Activated naive CD8-positive, alpha-beta T cell treated with anti-CD3 and anti-CD28 coated beads for 36 hours (primary cell): ENCODE measurements at regions not wholly inside any gene's neighbourhood (a gene's known extent, or its start where the extent isn't known, plus 50 kb on each side); places are given as distances from the start of the nearest gene placed in this dataset.

Experiments
- DNase-seq: peaks from one replicate; pipeline ENCODE4 v3.0.0; 2021
- H3K27ac Mint-ChIP-seq: one replicate; pipeline ENCODE4 v1.8.0; 2022; ENCODE audit warnings: mild to moderate bottlenecking, moderate library complexity, mixed read lengths
- H3K27me3 Mint-ChIP-seq: one replicate; pipeline ENCODE4 v1.8.0; 2022; ENCODE audit warnings: mild to moderate bottlenecking, mixed read lengths
- H3K36me3 Mint-ChIP-seq: one replicate; pipeline ENCODE4 v1.8.0; 2021; ENCODE audit warnings: mild to moderate bottlenecking, mixed read lengths
- H3K4me1 Mint-ChIP-seq: one replicate; pipeline ENCODE4 v1.8.0; 2021; ENCODE audit warnings: mixed read lengths
- H3K4me3 Mint-ChIP-seq: one replicate; pipeline ENCODE4 v1.8.0; 2022; ENCODE audit warnings: mild to moderate bottlenecking, moderate library complexity, mixed read lengths
- H3K9me3 Mint-ChIP-seq: one replicate; pipeline ENCODE4 v1.8.0; 2022; ENCODE audit warnings: mixed read lengths

- H3K9me3 Mint-ChIP-seq = no peaks in the 10 kb centered on the region
- no peak for DNase-seq
- no peaks in the 10 kb centered on the region for H3K4me1 Mint-ChIP-seq
- no peak overlapping the region for H3K4me3 Mint-ChIP-seq
- no peaks in the 10 kb centered on the region for H3K27me3 Mint-ChIP-seq
- no peak overlapping the region for H3K27ac Mint-ChIP-seq
- H3K36me3 Mint-ChIP-seq = no peaks in the 10 kb centered on the region
These were observed 409.7 kb upstream of the PIK3C3 start for GRCh38 chr18:41545091-41545888.

GRCh38 chr18:41543815-41544214 is 411.2 kb upstream of the PIK3C3 start:
- H3K4me1 Mint-ChIP-seq = no peaks in the 10 kb centered on the region
- no peaks in the 10 kb centered on the region for H3K9me3 Mint-ChIP-seq
- no peak for DNase-seq
- H3K36me3 Mint-ChIP-seq = no peaks in the 10 kb centered on the region
- H3K27me3 Mint-ChIP-seq = no peaks in the 10 kb centered on the region
- no peak overlapping the region for H3K4me3 Mint-ChIP-seq
- no peak overlapping the region for H3K27ac Mint-ChIP-seq

GRCh38 chr18:41540237-41540871 is 414.7 kb upstream of the PIK3C3 start:
- Mint-ChIP-seq H3K27me3 (no peaks in the 10 kb centered on the region), H3K36me3 (no peaks in the 10 kb centered on the region), H3K4me1 (no peaks in the 10 kb centered on the region), H3K9me3 (peaks cover 4% of the 10 kb centered on the region), H3K4me3 (no peak overlapping the region), H3K27ac (no peak overlapping the region)
- no peak for DNase-seq

GRCh38 chr18:41538751-41539150 is 416.3 kb upstream of the PIK3C3 start:
- Mint-ChIP-seq H3K4me1 (no peaks in the 10 kb centered on the region), H3K27ac (no peak overlapping the region), H3K36me3 (no peaks in the 10 kb centered on the region), H3K4me3 (no peak overlapping the region), H3K27me3 (no peaks in the 10 kb centered on the region), H3K9me3 (peaks cover 4% of the 10 kb centered on the region)
- no peak for DNase-seq

GRCh38 chr18:41537666-41538065 is 417.4 kb upstream of the PIK3C3 start:
- no peak for DNase-seq
- no peaks in the 10 kb centered on the region for H3K36me3 Mint-ChIP-seq
- peaks cover 4% of the 10 kb centered on the region for H3K9me3 Mint-ChIP-seq
- no peaks in the 10 kb centered on the region for H3K27me3 Mint-ChIP-seq
- no peak overlapping the region for H3K4me3 Mint-ChIP-seq
- no peaks in the 10 kb centered on the region for H3K4me1 Mint-ChIP-seq
- no peak overlapping the region for H3K27ac Mint-ChIP-seq

GRCh38 chr18:41532344-41533086 is 422.5 kb upstream of the PIK3C3 start:
- no peaks in the 10 kb centered on the region for H3K4me1 Mint-ChIP-seq

GRCh38 chr18:41530970-41531369 is 424.1 kb upstream of the PIK3C3 start:
- H3K4me1 Mint-ChIP-seq = no peaks in the 10 kb centered on the region
- H3K4me3 Mint-ChIP-seq = no peak overlapping the region
- H3K27me3 Mint-ChIP-seq = no peaks in the 10 kb centered on the region
- no peaks in the 10 kb centered on the region for H3K36me3 Mint-ChIP-seq
- H3K27ac Mint-ChIP-seq = no peak overlapping the region
- no peak for DNase-seq
- peaks cover 4% of the 10 kb centered on the region for H3K9me3 Mint-ChIP-seq

More at GRCh38 chr18:41532344-41533086, 422.5 kb upstream of the PIK3C3 start:
- Mint-ChIP-seq H3K27ac (no peak overlapping the region), H3K9me3 (peaks cover 6% of the 10 kb centered on the region), H3K4me3 (no peak overlapping the region), H3K27me3 (no peaks in the 10 kb centered on the region), H3K36me3 (no peaks in the 10 kb centered on the region)
- DNase-seq = no peak

GRCh38 chr18:41529093-41529492 is 425.9 kb upstream of the PIK3C3 start:
- no peaks in the 10 kb centered on the region for H3K36me3 Mint-ChIP-seq
- H3K27ac Mint-ChIP-seq = no peak overlapping the region
- no peaks in the 10 kb centered on the region for H3K27me3 Mint-ChIP-seq
- no peak for DNase-seq
- H3K4me3 Mint-ChIP-seq = no peak overlapping the region
- H3K9me3 Mint-ChIP-seq = peaks cover 4% of the 10 kb centered on the region
- no peaks in the 10 kb centered on the region for H3K4me1 Mint-ChIP-seq

- H3K27ac Mint-ChIP-seq = no peak overlapping the region
- no peaks in the 10 kb centered on the region for H3K27me3 Mint-ChIP-seq
- peaks cover 4% of the 10 kb centered on the region for H3K9me3 Mint-ChIP-seq
- DNase-seq = no peak
- no peaks in the 10 kb centered on the region for H3K4me1 Mint-ChIP-seq
- H3K4me3 Mint-ChIP-seq = no peak overlapping the region
- no peaks in the 10 kb centered on the region for H3K36me3 Mint-ChIP-seq
These were observed 429.0 kb upstream of the PIK3C3 start for GRCh38 chr18:41526054-41526453.

DNA sequence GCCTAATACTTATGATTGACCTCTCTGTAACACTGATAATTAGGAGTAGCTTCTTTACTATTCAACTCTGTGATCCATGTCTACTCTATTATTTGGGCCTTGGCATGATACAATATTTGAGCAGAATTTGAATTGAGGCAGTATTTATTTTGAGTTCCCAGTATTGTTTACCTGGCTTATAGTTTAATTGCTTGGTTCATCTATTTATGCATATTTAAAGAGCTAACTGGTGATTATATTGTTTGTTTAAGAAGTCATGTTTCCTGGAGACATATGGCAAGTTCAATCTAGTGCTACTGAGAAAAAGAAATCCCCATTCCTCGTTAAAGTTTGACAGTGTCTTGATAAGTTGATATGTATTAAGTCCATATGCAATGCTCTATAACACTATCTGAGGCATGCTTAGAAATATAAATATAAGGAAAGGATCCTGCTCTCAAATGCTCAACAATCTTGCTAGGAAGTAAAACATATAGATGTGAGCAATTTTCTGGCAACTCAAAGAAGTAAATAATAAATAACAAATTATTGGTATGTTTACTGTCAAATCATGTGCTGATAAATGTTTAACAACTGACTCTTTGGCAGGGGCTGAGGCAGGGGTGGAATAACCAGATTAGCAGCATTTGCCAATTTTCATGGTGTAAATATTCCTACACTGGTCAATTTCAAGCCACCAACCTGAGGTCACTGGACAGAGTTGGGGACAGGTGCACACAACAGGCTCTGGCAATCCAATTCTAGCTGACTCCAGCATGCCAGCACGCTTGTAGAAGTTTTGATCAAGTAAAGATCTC is 430.2 kb upstream of the PIK3C3 start:
- DNase-seq = no peak
- no peaks in the 10 kb centered on the region for H3K36me3 Mint-ChIP-seq
- H3K27me3 Mint-ChIP-seq = no peaks in the 10 kb centered on the region
- H3K4me3 Mint-ChIP-seq = no peak overlapping the region
- H3K4me1 Mint-ChIP-seq = no peaks in the 10 kb centered on the region
- H3K9me3 Mint-ChIP-seq = peaks cover 3% of the 10 kb centered on the region
- H3K27ac Mint-ChIP-seq = no peak overlapping the region

- Mint-ChIP-seq H3K9me3 (no peaks in the 10 kb centered on the region), H3K27ac (no peak overlapping the region), H3K4me3 (no peak overlapping the region), H3K27me3 (no peaks in the 10 kb centered on the region), H3K36me3 (no peaks in the 10 kb centered on the region), H3K4me1 (no peaks in the 10 kb centered on the region)
- DNase-seq = no peak
These were observed 437.9 kb upstream of the PIK3C3 start for GRCh38 chr18:41517142-41517541.

DNA sequence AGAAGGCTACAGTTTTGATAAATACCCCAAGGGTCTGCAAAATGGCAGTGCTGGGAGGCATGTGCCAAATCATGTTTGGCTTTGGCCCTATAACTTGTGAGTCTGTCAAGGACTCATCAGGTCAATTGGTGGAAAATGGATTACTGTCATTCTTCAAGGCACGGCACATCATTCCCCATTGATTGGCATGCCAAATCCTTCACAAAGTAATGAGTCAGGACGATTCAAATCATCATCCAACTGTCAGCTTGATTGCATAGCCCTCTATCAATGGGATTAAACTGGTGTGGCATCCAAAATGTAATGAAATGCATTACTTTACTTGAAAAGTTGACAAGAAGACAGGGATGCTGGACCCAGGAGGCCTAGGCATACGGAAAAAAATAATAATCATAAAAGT is 441.6 kb upstream of the PIK3C3 start:
- Mint-ChIP-seq H3K27me3 (no peaks in the 10 kb centered on the region), H3K4me1 (no peaks in the 10 kb centered on the region), H3K27ac (no peak overlapping the region), H3K9me3 (no peaks in the 10 kb centered on the region), H3K4me3 (no peak overlapping the region), H3K36me3 (no peaks in the 10 kb centered on the region)
- no peak for DNase-seq

DNA sequence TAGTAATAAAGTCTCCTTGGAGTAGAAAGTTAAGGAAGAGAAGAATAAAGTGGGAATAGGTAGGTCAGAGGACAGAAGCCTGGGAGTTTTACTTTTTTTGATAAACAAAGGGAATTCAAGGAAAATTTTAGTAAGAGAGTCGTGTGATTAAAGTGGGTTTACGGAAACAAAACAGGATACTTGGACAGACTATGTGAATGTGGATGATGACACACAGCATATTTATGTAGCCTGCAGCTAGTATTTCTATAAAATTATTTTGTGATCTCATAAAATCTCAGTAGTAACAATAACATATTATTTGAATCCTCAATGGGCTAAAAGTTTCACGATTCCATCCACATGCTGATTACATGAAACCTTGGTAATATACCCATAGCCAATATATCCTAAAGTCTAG is 450.7 kb upstream of the PIK3C3 start:
- H3K4me3 Mint-ChIP-seq = no peak overlapping the region
- no peak for DNase-seq
- H3K4me1 Mint-ChIP-seq = no peaks in the 10 kb centered on the region
- no peaks in the 10 kb centered on the region for H3K36me3 Mint-ChIP-seq
- no peak overlapping the region for H3K27ac Mint-ChIP-seq
- H3K27me3 Mint-ChIP-seq = peaks cover 3% of the 10 kb centered on the region
- no peaks in the 10 kb centered on the region for H3K9me3 Mint-ChIP-seq

DNA sequence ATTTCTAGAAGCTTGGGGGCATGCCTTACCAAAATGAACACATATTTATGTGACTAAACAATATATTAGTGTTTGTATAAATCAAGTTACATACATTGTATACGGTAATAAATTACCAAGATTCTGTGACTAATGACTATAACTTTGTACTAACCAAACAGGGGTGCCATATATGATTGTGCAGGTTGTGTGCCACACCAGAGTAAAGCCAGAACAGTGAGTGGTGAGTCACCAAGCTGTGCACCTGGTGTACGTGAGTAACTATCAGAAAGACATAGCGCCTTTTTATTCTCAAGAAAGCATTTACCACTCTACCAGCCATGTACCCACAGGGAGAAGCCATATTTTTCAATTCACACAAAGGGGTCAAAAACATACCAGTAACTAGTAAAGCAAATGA is 453.2 kb upstream of the PIK3C3 start:
- H3K4me3 Mint-ChIP-seq = no peak overlapping the region
- H3K9me3 Mint-ChIP-seq = no peaks in the 10 kb centered on the region
- H3K36me3 Mint-ChIP-seq = no peaks in the 10 kb centered on the region
- DNase-seq = no peak
- H3K27ac Mint-ChIP-seq = no peak overlapping the region
- peaks cover 3% of the 10 kb centered on the region for H3K27me3 Mint-ChIP-seq
- no peaks in the 10 kb centered on the region for H3K4me1 Mint-ChIP-seq

DNA sequence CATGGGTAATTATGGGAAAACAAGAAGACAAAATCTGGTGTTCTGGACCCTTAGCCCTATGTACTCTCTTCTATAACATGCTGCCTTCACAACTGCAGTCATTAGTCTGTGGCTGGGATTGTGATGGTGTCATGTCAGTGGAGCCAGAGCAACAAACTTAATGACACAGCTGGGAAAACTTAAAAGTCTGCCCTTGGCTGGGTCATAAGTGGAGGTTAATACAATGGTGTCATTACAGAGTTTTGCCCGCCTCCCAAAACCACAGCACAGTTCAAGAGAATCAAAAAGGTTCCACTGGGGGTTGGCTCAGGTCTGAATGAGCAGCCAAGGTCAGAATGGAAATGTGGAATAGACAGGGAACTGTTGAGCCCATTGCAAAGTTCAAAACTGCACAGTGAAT is 455.7 kb upstream of the PIK3C3 start:
- H3K27me3 Mint-ChIP-seq = no peaks in the 10 kb centered on the region
- no peak for DNase-seq
- H3K36me3 Mint-ChIP-seq = no peaks in the 10 kb centered on the region
- no peak overlapping the region for H3K27ac Mint-ChIP-seq
- H3K4me1 Mint-ChIP-seq = no peaks in the 10 kb centered on the region
- no peaks in the 10 kb centered on the region for H3K9me3 Mint-ChIP-seq
- H3K4me3 Mint-ChIP-seq = no peak overlapping the region
